NCI-H128 (cell line): ENCODE measurements at regions not wholly inside any gene's neighbourhood (a gene's known extent, or its start where the extent isn't known, plus 50 kb on each side); places are given as distances from the start of the nearest gene placed in this dataset.

Experiments used
- DNase-seq: peaks from one replicate; lab custom pipeline; 2025; ENCODE audit not compliant: unreplicated experiment; lab: John Stamatoyannopoulos, UW

DNA sequence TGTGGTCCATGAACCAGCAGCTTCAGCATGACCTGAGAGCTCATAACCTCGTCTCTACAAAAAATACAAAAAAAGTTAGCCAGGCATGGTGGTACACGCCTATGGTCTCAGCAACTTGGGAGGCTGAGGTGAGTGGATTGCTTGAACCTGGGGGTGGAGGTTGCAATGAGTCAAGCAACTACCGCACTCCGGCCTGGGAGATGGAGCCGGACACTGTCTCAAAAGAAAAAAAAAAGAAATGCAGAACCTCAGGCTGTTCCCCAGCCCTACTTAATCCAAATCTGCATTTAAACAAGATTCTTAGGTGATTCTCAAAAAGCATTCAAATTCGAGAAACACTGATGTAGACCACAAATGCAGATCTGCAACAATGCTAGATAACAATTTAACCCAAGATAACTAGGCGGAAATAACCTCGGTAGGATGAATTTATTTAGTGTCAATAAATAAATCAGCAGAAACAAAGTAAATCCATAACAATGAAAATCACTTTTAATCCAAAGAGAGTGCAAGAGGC, 203.5 kb downstream of the SP3 start:
- DNase-seq, result no peak

DNA sequence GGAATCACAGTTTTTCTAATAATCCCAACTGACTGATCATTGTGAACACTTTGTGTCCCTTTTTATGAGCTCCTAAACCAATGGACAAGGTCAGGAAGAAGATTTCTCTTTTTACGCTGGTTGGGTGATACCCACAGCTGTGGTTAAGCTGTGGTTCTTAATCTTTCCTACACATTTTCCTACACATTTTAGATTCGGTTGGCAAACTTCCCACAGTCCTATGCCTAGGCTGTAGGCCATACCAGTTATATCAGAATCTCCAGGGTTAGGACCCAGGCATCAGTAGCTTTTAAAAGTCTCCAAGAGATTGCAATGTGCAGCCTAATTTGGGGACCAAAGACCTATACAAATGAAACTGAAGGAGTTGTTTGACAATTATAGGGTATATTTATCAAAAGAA, 203.0 kb downstream of the SP3 start:
- no peak for DNase-seq

DNA sequence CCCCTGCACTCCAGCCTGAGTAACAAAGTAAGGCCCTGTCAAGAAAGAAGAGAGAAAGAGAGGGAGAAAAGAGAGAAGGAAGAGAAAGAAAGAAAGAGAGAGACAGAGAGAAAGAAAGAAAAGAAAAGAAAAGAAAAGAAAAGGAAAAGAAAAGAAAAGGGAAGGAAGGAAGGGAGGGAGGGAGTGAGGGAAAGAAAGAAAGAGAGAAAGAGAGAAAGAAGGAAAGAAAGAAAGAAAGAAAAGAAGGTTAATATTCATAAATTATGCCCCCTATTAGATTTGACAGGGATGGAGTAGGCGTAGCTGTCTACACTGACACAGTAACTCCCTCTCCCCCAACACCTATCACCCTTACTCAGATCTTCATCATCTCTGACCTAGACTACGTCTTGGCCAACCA, 202.3 kb downstream of the SP3 start:
- DNase-seq, result no peak

DNA sequence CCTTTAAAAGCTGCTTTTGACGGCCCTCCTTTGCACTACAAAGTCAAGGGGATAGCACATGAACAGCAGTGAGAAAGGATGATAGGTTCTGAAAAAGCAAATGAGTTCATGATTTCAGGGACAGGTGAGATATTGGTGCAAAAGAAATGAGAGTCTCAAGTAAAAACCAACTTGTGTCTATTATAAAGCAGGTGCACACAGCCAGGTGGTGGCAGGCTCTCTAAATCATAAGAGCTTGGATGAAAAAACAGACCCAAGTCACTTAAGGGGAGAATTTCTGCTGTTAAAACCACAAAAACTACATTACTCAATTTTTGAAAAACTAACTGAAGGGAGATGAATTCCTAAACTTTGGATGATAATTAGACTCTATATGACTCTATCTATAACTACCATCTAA, 201.5 kb downstream of the SP3 start:
- no peak for DNase-seq

DNA sequence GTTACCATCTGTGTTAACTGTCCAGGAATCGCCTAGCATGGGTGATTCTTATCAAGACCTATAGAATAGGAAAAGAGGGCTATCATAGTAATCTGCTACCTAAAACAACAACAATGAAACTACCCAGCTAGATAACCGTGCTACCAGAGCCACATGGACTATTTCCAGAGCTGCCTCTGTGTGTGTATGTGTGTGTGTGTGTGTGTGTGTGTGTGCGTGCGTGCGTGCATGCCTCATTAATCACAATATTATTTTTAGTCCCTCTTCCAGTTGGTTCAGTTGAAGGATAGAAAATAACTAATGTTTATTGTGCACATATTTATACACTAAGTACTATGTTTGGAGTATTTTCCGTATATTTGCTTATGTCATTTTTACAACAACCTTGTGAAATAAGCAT, 201.1 kb downstream of the SP3 start:
- no peak for DNase-seq

DNA sequence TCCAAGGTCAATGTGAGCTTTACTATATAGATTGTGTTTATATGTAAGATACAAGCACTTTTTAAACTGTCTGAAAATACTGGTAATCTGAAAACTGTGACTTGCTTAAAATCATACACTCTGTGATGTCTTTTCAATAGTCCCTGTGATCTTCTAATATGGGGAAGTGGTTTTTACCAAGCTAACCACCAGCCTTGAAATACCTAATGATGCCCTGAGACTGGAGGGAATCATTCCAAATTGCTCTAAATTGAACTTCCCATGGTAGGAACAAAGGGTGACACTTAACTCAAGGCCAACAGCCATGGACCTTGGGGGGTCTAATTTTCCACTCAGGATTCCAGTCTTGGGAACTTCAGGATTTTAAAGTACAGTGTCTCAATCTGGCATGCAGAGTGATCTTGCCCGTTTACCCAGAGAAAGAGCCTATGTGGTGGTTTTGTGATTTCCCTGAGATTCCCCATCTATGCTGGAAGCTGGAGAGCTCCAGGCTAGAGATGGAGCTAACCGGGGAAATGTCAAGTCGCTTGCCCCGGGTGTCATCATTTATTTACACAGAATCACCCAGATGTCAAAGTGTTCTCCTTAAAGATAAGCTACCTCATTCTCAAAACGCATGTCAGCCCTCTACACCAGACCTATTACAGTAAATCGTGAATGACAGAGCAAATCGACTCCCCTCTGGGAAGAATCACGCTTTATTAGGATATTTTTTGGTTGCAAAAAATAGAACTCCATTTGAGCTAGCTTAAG, 198.5 kb downstream of the SP3 start:
- DNase-seq, result no peak

DNA sequence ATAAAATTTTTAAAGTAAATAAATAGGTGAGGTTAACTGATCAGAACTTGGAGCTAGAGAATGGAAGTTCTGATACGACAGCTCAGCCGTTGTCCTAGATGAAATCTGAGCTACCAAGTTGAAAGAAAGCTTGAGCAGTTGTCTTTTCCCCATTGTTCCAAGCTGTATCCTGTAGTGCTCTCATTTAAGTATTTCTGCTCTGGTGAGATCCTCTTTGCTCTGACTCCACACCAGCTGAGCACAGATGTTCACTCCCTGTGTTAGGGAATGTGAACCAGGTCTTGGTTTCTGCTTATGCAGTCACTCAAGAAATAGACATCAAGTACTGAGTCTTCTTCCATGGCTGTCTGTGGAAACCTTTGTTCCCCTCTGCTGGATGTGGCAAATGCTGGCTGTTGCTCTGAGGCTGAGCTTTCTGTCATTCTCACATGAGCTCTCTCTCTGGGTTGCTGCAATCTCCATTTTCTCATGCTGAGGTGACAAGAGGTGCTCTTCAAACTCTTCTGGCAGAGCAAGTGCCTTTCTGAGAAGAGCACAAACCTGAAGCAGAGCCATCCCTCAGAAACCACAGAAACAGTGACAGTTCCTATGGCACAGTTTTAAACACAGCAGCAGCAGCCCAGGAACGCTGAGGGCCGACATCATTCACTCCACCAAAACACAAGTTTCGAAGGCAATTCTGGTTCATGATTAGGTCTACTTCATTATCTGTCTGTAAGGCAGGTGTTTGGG, 194.1 kb downstream of the SP3 start:
- no peak for DNase-seq

DNA sequence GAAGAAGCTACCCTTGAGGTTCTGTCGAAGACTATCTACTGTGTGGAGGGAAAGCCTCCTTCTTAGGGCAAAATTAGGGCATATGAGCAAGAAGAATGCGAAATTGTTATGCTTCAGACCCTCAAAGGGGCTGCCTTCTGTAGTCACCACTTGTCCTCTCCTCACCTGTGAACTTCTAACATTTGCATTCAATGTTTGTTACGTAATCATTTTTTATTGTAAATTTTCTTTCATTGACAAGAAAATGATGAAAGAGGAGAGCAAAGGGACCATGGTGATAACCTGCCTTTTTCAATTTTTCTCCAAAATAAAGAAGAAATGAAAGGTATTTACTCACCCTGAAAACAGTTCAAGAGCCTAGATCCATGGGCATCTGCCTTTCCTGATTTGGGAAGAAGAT, 193.0 kb downstream of the SP3 start:
- no peak for DNase-seq

DNA sequence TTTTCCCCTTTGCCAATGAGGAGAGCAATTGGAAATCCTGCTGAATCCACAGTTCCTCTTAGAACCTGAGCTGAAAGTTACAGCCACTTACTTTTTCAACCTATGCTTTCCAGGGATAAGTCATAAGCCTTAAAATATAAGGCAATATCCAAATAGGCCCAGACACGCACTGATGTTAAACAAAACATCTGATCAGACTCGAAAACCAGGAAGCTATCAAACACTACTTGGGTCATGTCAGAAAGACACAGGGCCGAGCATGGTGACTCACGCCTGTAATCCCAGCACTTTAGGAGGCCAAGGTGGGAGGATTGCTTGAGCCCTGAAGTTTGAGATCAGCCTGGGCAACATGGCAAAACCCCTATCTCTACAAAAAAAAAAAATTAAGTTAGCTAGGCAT, 192.1 kb downstream of the SP3 start:
- DNase-seq, result no peak

DNA sequence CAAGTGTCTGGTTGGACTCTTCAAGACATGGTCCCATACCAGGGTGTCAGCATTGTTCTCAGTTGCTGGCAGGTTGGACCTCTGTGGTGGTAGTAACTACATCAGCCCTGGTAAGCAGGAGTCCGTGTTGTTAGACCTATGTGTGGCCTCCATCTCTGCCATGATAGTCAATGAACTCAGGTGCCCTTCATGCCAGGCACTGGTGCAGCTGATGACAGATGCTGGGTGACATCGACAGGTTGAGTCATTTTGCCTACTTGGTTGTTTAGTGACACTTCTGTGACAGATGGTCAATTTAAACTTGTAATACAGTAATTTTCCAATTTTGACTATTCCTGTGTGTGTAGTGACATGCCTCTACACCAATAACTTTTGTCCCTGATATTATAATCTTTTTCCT, 189.7 kb downstream of the SP3 start:
- DNase-seq, result no peak

DNA sequence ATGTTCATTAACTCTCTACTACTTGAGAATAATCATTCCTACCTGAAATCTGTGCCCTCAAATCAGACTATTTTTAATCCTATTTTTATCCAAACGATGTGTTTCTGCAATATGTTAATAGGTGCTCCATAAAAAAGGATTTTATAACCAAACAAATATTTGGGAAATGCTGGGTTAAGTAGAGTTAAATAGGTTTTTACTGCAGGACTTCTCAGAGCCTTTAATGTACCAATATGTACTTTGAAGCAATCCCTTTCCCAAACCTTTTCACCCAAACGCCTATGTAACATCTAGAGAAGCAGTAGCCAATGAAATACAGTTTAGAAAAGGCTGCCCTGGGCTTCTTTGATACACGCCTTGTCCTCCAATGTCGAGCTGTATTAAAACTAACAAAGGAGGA, 182.5 kb downstream of the SP3 start:
- DNase-seq, result no peak

DNA sequence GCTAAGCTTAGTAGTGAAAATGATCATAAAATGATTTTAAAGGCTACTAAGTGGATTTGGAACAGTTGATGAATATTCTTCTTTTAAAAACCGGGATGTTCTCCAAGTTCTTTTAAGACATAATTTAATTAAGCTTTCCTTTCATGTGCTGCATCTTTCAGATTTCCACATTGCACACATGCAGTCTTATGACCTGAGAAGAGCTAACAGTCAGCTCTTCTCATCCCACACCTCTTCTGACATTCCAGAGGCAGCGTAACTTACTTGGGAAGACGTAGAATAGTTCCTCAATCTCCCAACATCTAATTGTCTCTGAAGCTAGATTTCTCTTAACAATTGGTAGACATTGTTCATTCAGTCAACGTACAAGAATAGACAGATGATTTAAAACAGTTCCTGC, 181.8 kb downstream of the SP3 start:
- no peak for DNase-seq

DNA sequence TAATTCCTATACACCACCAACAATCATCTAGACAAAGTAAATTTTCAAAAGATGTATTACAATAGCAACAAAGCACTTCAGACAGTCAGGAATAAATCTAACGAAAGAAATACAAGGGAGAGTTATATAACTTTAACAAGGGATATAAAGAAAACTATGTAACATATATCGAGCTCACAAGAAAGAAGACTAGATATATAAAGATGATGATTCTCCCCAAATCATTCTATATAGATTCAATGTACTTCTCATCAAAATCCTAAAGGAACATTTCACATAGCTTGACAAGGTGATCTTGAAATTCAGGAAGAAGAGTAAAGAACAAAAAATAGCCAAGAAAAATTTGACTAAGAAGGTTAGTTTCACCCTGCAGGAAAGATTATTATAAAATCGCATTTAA, 179.4 kb downstream of the SP3 start:
- no peak for DNase-seq

DNA sequence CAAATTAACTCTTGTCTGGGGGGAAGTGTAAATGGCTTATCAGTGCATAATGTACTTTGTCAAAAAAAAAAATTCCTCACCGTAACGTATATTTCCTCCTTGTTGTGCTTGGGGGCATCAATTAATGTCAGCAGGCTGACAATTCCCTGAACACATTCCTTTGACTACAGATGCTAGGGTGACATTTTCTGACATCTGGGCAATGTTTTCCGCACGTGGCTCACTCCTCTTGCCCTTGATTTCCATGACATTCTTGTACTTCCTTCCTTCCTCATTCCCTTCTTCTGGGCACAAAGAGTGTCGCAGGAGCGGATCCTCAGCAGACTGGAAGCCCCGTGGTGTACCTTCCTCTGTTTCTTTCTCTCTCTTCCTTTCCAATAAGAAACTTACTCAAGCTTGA, 173.7 kb downstream of the SP3 start:
- DNase-seq, result no peak

DNA sequence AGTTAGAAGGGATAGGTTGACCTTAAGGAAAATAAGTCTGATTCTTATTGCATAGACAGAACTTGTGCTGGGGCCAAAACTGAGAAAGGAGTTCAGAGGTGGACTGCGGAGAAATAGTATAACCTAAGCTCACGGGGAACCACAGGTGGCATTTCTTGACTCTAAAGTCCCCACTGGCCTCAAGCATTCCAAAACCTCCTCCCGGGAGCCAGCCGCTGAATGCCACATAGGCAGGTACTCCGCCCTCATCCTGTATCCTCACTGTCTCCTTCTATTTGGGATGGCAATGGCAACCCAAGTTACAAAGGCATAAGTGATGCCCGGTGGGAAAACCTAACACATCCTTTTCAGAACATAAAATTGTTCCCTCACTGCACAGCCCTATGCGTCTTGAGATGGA, 173.0 kb downstream of the SP3 start:
- DNase-seq, result no peak

DNA sequence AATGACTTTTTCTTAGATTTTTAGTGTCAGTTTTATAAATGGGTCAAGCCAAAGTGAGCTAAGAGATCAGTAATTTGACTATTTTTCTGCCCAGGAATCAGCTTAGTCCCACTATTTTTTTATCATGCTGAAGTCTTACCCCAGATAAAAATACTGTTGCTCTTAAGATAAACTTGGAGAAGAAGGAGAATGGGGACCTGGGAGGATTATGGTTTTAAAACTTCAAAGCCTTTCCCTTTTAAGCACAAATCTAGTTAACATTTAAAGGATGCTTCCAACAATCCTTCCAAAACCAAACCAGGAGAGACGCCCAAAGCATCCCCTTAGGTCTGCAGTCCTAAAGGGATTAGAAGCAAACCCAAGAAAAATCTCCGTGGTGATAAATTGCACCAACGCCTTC, 172.4 kb downstream of the SP3 start:
- DNase-seq, result no peak

DNA sequence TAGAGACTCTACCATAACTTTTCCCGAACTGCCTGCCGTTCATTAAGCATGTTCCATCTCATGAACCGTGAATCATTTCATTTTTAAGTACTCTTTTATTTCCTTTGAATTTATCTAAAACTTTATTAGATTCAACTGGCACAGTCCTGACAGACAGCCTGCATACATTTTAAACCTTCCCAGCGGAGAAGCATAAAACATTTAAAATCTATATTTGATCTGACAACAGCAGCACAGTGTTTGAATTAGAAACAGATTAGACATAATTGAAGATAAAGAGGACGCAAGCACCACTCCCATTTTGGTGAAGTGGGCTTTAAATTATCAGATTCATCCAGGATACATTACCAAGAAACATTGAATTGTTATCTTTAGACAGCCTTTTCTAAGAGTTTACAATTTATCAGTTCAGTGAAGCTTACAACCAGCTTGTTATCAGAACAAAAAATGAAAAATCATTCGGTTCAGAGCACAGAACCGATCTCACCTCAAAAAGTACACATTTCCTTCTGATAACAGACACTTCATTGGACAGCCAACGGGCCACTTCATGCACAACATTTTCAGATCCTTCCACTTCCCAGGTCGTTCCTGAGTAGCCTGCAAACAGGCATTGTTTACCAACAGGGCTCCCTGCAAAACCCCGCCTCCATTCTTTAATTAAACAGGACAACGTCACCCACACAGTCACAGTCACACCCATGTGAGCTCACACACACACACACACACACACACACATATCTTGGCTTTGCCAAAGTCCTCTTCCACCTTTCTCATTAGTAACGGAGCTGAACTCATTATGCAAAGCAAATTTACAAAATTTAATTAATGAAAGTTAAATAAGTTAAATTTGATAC, 171.2 kb downstream of the SP3 start:
- no peak for DNase-seq

DNA sequence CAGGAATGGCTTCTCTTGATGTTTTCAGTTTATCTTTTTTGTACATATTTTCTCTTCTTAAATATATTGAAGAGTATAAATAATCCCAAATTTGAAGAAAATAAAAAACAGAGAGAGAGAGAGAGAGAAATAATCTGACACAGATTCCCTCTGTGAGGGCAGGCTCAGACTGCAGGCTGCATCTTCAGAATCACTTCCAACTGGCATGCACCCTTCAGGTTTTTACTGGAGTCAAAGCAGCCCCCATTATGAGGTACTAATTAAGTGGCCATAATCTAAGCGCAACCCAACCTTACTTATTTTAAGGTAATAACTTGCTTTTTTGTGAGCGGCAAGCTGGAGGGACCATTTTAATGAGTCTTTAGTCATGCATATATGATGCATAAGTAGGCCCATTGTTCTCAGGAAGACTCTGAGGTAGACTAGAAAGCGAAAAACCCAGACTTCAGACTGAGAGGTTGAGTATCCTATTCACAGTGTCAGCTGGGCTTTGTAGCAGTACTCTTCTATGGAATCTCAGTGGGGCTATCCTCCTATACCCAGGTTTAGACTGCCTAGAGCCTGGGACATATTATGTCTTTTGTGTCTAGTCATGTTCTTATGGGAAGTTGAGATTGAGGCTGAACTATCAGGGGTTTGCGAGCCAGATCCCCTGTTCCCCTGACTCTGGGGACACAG, 167.4 kb downstream of the SP3 start:
- no peak for DNase-seq

DNA sequence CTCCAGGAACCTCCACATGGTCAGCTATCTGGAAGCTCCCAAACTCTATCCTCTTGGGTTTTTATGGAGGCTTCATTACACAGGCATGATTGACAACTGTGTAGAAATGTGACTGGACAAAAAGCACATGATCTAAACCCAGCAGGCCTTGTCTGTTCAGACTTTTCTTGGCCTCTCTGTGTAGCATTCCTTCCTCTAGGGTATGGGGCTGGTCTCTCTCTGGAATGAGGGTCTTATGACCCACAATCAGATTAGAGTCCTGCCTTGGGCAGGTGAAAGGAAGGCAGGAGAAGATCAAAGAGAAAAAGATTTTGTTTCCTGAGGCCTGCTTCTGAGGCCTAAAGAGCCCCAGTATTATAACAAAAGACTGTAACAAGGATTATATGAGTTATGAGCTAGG, 162.7 kb downstream of the SP3 start:
- no peak for DNase-seq

DNA sequence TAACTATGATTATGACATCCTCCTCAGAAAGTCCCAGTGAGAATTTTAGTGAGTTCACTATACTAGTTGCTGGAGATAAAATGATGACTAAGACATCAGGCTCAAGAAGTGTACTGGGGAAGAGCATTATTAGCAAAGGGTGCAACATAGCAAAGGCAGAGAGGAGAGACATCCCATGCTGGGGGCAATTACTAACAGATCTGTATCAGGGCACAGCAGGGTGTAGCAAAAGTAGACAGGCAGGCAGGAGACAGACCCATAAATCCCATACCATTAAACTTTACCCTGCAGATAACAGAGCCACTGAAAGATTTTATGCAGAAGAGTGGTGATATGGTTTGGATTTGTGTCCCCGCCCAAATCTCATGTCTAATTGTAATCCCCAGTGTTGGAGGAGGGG, 161.7 kb downstream of the SP3 start:
- DNase-seq, result no peak

DNA sequence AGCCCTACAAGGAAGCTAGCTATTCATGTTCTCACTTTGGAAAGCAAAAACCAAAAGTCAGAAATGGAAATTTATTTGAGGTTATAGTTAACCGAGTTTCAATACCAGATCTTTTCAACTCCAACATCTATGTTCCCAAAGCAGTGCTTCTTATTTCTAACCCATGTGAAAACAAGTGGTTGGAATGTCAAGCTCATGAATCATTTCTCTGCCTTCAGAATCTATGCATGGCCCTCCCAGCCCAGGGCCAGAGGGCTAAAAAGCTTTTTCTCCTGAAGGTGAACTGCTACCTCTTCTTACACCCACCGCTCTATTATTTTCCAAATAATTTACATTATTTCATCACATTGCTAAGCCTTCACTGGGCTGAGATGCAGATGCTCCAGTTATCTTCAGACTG, 158.4 kb downstream of the SP3 start:
- no peak for DNase-seq
